Fibroblast of villous mesenchyme (primary cell): ENCODE measurements at regions not wholly inside any gene's neighbourhood (a gene's known extent, or its start where the extent isn't known, plus 50 kb on each side); places are given as distances from the start of the nearest gene placed in this dataset.

ENCODE experiments used
- DNase-seq: peaks from one replicate; pipeline ENCODE4 v3.0.0-alpha.2; 2010; ENCODE audit warnings: low read depth
- H3K4me3 ChIP-seq: 2 replicates; pipeline ENCODE4 v1.5.1; 2011; ENCODE audit warnings: low read depth, mild to moderate bottlenecking, low read length
- TF ChIP-seq, protein P1 (sequence below): IDR thresholded peaks from 2 replicates; pipeline ENCODE4 v1.5.1; 2012; ENCODE audit warnings: low read depth, mild to moderate bottlenecking, low read length; ENCODE audit not compliant: insufficient read depth

- H3K4me3 ChIP-seq: no peak overlapping the region
- TF ChIP-seq, protein P1, sequence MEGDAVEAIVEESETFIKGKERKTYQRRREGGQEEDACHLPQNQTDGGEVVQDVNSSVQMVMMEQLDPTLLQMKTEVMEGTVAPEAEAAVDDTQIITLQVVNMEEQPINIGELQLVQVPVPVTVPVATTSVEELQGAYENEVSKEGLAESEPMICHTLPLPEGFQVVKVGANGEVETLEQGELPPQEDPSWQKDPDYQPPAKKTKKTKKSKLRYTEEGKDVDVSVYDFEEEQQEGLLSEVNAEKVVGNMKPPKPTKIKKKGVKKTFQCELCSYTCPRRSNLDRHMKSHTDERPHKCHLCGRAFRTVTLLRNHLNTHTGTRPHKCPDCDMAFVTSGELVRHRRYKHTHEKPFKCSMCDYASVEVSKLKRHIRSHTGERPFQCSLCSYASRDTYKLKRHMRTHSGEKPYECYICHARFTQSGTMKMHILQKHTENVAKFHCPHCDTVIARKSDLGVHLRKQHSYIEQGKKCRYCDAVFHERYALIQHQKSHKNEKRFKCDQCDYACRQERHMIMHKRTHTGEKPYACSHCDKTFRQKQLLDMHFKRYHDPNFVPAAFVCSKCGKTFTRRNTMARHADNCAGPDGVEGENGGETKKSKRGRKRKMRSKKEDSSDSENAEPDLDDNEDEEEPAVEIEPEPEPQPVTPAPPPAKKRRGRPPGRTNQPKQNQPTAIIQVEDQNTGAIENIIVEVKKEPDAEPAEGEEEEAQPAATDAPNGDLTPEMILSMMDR: no peak
- DNase-seq: no peak
Measured at GRCh38 chr20:22819784-22820183, 215.3 kb upstream of the SSTR4 start.

DNA sequence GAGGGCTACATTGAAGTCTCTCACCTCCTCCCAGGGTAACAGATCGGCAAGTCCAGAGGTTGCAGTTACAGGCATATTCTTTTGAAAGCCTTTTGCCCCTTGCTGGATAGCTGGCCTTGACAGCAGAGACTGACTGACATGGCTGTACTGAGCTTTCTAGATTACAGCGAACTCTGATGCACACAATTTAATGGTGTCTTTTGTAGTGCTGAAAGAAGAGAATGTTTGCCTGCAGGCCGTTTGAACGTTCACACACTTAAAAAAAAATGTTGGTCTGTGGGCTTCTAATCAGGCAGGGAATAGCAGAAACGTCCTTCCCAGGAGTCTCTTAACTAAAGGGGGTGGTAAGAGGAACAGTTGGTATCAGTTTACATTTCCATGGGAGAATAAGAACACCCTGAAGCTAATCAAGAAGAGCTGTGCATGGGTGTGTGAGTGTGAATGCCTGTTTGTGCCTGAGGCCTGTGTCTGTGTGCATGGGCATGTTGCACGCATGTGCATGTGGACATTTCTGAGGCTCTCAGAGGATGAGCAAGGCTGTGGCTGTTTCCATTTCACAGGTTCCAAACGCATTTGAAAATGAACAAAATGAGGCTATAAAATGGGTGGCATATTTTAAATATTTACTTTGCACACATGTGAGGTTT, 213.9 kb upstream of the SSTR4 start:
- TF ChIP-seq, protein P1: no peak
- no peak overlapping the region for H3K4me3 ChIP-seq
- no peak for DNase-seq

GRCh38 chr20:22821796-22822195, 213.3 kb upstream of the SSTR4 start:
- no peak overlapping the region for H3K4me3 ChIP-seq
- DNase-seq: no peak
- TF ChIP-seq, protein P1: no peak

DNA sequence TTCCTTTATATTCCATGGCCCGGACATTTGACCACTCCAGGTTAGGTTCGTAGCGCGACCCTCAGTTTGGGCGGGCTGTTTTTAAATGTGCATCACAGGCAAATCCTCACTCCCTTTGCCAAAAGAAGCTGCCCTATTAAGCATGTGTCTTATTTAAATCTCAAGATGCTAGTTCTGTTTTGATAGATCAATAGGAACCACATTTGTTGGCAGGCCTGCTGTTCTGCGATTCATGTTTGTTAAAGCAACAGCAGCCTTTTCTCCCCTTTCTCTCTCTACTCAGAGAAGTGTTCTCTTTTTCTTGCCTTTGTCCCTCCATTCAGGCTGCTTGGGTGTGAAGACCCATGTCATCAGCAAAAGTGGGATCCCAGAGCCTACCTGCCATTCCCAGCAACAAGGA, 212.0 kb upstream of the SSTR4 start:
- no peak overlapping the region for H3K4me3 ChIP-seq
- no peak for DNase-seq
- TF ChIP-seq, protein P1: no peak

DNA sequence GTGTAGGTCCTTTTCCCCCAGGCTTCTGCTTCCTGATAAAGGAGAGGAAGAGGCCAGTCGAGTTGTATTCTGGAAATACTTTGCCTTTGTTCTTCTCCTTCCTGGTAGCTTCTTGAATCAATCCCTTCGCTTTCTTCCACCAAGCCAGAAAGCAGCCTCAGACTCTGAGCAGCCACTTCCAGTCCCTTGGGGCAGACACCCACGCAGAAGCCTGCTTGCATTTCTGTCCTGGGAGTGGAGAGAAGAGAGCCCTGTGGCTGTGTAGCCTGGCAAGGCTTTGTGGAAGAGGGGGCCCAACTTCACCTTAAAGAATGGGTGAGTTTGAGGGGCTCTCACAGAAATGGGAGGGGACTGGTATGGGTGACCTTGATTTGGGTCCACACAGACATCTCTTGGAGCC, 211.0 kb upstream of the SSTR4 start:
- TF ChIP-seq, protein P1: no peak
- no peak for DNase-seq
- H3K4me3 ChIP-seq: no peak overlapping the region

DNA sequence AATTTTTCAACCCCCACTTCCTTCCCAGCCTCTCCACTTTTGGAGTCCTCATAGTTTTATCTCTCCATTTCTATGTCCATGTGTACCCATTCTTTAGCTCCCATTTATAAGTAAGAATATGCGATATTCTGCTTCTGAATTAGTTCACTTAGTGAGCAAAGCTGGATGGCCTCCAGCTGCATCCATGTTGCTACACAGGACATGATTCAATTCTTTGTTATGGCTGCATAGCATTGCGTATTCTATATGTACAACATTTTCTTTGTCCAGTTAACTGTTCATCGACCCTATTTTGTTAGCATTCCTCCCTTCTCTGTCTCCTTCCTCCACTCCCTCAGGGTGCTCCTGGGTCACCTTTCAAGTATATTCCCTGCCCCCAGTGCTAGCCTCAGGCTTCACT, 210.0 kb upstream of the SSTR4 start:
- DNase-seq: no peak

GRCh38 chr20:22825546-22825945, 209.6 kb upstream of the SSTR4 start:
- TF ChIP-seq, protein P1: no peak

More for the DNA sequence above, 210.0 kb upstream of the SSTR4 start:
- no peak overlapping the region for H3K4me3 ChIP-seq
- TF ChIP-seq, protein P1: no peak

More at GRCh38 chr20:22825546-22825945, 209.6 kb upstream of the SSTR4 start:
- no peak overlapping the region for H3K4me3 ChIP-seq
- DNase-seq: no peak
